ENCODE measurements at regions not wholly inside any gene's neighbourhood (a gene's known extent, or its start where the extent isn't known, plus 50 kb on each side); places are given as distances from the start of the nearest gene placed in this dataset.

DNA sequence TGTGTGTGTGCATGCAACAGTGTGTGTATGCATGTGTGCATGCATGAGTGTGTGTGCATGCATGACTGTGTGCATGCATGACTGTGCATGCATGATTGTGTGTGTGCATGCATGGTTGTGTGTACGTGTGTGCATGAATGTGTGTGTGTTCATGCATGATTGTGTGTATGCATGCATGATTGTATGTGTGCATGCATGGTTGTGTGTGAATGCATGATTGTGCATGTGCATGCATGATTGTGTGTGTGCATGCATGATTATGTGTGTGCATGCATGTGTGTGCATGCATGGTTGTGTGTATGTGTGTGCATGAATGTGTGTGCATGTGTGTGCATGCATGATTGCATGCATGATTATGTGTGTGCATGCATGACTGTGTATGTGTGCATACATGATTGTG is 1052.0 kb downstream of the TBC1D22A start:
- no peaks in the 10 kb centered on the region for H3K4me1 ChIP-seq (ENCODE audit: insufficient read depth, low read length)
- H3K9me3 ChIP-seq (ENCODE audit: insufficient read depth, low read depth, low read length), result 0 out of 2 replicates have a peak, but pooled peaks cover 9% of the 10 kb centered on the region
- no peak overlapping the region for H3K27ac ChIP-seq (ENCODE audit: low read length)
- no peaks in the 10 kb centered on the region for H3K27me3 ChIP-seq (ENCODE audit: insufficient read depth, low read length)
- no peaks in the 10 kb centered on the region for H3K36me3 ChIP-seq (ENCODE audit: insufficient read depth, low read depth, low read length)
- no peak overlapping the region for H3K4me3 ChIP-seq (ENCODE audit: low read length)
- no peak overlapping the region for H3K9ac ChIP-seq (ENCODE audit: low read depth, low read length)

DNA sequence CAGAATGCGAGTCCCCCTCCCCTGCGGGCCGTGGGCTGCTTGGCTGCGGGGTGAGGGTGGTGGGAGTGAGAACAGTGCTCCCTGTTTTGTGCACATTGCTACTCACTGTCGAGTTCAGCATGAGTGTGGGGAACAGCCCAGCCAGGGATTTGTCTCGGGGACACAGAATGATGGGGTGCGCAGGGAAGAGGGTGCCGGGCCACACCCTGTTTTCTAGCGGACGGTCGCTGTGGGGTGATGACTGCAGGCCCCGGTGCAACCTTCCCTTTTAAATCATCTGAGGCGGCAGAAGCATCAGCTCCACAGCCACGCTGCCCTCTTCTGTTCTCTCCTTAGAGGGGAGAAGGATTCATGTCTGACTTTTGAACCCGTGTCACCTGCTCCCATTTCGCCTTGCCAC is 1051.2 kb downstream of the TBC1D22A start:
- Histone ChIP-seq H3K9ac (ENCODE audit: low read depth, low read length) (no peak overlapping the region), H3K27me3 (ENCODE audit: insufficient read depth, low read length) (no peaks in the 10 kb centered on the region), H3K27ac (ENCODE audit: low read length) (no peak overlapping the region), H3K36me3 (ENCODE audit: insufficient read depth, low read depth, low read length) (no peaks in the 10 kb centered on the region), H3K4me1 (ENCODE audit: insufficient read depth, low read length) (no peaks in the 10 kb centered on the region), H3K9me3 (ENCODE audit: insufficient read depth, low read depth, low read length) (0 out of 2 replicates have a peak, but pooled peaks cover 9% of the 10 kb centered on the region), H3K4me3 (ENCODE audit: low read length) (no peak overlapping the region)

DNA sequence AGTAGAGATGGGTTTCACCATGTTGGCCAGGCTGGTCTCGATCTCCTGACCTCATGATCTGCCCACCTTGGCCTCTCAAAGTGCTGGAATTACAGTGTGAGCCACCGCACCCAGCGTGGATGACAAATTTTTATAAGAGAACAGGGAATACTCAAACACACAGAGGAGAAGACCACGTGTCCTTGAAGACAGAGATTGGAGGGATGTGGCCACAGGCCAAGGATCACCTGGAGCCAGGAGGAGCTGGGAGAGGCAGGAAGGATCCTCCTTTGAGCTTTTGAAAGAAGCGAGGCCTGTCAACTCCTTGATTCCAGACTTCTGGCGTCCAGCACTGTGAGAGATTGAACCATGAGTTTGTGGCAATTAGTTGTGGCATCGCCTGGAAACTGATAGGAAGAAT is 1049.5 kb downstream of the TBC1D22A start:
- no peaks in the 10 kb centered on the region for H3K36me3 ChIP-seq (ENCODE audit: insufficient read depth, low read depth, low read length)
- H3K9me3 ChIP-seq (ENCODE audit: insufficient read depth, low read depth, low read length), result 0 out of 2 replicates have a peak, but pooled peaks cover under 1% of the 10 kb centered on the region
- H3K27me3 ChIP-seq (ENCODE audit: insufficient read depth, low read length), result no peaks in the 10 kb centered on the region
- H3K4me3 ChIP-seq (ENCODE audit: low read length), result no peak overlapping the region
- peaks cover 9% of the 10 kb centered on the region; the same call in 1 of the 2 replicates for H3K4me1 ChIP-seq (ENCODE audit: insufficient read depth, low read length)
- H3K27ac ChIP-seq (ENCODE audit: low read length), result no peak overlapping the region
- no peak overlapping the region for H3K9ac ChIP-seq (ENCODE audit: low read depth, low read length)

DNA sequence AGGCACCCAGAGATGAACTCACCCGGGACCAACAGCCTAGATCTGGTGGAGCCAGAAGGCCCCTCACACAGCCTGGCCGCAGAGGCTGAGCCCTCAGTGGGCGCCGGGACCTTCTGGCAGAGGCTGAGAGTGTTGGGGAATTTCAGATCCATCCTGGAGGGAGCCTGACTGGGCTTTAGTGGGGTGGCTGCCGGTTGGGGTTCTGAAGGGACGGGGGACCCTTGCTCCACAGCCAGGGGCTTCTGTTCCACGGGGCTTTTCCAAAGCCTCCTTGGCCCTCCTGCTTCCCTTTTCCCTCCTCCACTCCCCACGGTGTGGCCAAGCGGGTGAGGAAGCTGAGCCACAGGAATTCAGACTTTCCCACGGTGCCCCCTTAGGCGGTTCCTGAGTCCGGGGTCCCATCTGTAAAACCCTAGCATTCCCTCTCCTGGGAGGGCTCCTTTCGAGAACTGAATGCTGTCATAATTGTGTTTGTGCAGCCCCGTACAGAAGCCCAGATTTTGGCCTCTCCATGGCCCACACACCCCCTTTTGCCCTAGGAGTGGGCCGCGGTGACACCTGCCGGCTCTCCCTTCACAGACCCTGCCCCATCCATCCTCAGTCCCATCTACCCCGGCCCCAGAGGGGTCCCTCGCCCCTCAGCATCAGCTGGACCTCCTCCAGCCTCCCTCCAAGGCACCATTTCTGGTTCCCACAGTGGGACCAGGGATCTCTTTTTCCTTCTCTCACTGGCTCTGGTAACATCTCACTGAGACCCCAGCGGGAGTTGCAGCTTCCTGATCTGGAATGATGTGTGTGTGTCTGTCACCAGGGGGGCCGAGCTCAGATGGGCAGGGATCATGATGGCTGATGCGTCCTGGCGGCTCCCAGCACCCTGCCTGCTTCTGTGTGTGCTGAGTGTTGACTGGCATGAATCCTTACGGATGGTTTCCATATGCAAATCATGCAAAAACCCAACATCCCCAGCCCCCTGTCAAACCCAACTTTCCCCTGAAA is 1048.4 kb downstream of the TBC1D22A start:
- no peak overlapping the region for H3K9ac ChIP-seq (ENCODE audit: low read depth, low read length)
- H3K36me3 ChIP-seq (ENCODE audit: insufficient read depth, low read depth, low read length), result no peaks in the 10 kb centered on the region

DNA sequence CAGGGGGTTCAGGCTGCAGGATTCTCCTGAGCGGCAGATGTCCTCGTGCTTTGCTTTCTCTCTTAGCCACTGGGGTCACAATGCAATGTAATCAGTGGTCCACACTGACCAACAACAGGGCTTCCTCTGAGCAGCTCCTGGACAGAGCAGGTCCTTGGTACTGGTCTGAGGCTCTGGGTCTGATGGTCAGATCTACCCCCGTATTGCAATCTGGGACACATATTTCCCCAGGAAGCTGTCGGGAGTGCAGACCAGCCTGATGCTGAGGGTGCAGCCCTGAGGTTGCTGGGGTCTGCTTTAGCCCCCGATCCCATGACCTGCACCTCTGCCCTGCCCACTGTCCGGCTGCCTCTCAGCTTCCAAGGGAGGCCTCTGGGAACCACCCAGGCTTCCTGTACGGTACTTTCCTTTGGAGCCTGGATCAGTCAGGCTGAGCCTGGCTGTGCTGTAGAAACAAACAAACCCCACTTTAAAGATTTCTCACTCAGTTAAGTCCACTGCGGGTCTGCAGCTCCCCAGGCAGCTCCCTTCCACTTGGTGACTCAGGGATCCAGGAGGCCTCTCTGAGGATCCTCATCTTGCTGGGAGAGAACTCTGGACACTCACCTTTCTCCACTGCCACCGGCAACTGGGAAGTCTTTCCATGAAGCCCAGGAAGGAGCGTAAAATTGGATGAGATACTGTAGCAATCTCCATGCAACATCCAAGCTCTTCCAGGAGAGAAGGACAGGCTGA is 1046.6 kb downstream of the TBC1D22A start:
- H3K4me1 ChIP-seq (ENCODE audit: insufficient read depth, low read length), result peaks cover 9% of the 10 kb centered on the region; the same call in 1 of the 2 replicates

More for the DNA sequence above, 1048.4 kb downstream of the TBC1D22A start:
- Histone ChIP-seq H3K9me3 (ENCODE audit: insufficient read depth, low read depth, low read length) (no peaks in the 10 kb centered on the region), H3K27ac (ENCODE audit: low read length) (no peak overlapping the region), H3K4me3 (ENCODE audit: low read length) (no peak overlapping the region), H3K27me3 (ENCODE audit: insufficient read depth, low read length) (no peaks in the 10 kb centered on the region), H3K4me1 (ENCODE audit: insufficient read depth, low read length) (peaks cover 9% of the 10 kb centered on the region; the same call in 1 of the 2 replicates)

DNA sequence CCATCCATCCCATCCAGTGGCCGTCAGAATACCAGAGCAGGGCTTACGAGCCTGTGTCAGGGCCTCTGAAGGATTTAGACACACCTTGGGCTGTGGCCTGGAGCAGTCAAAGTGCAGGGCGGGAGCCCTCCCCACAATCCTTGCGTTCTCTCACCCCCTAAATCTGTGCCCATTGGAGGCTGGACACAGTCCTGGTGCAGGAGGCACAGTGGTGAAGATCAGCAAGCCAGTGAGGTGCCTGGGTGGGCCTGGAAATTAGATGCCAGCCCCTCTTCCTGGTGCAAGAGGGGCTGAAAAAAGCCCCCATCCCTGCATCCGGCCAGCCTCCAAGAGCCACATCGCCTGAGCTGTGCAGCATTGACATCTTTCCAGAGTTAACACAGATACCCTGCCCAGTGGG is 1045.8 kb downstream of the TBC1D22A start:
- H3K9me3 ChIP-seq (ENCODE audit: insufficient read depth, low read depth, low read length), result no peaks in the 10 kb centered on the region
- peaks cover 9% of the 10 kb centered on the region; the same call in 1 of the 2 replicates for H3K4me1 ChIP-seq (ENCODE audit: insufficient read depth, low read length)
- no peak overlapping the region for H3K27ac ChIP-seq (ENCODE audit: low read length)
- no peaks in the 10 kb centered on the region for H3K36me3 ChIP-seq (ENCODE audit: insufficient read depth, low read depth, low read length)
- no peak overlapping the region for H3K4me3 ChIP-seq (ENCODE audit: low read length)
- no peak overlapping the region for H3K9ac ChIP-seq (ENCODE audit: low read depth, low read length)
- H3K27me3 ChIP-seq (ENCODE audit: insufficient read depth, low read length), result no peaks in the 10 kb centered on the region

More for the DNA sequence above, 1046.6 kb downstream of the TBC1D22A start:
- Histone ChIP-seq H3K27me3 (ENCODE audit: insufficient read depth, low read length) (no peaks in the 10 kb centered on the region), H3K36me3 (ENCODE audit: insufficient read depth, low read depth, low read length) (no peaks in the 10 kb centered on the region), H3K27ac (ENCODE audit: low read length) (no peak overlapping the region), H3K9ac (ENCODE audit: low read depth, low read length) (no peak overlapping the region), H3K4me3 (ENCODE audit: low read length) (no peak overlapping the region), H3K9me3 (ENCODE audit: insufficient read depth, low read depth, low read length) (no peaks in the 10 kb centered on the region)

DNA sequence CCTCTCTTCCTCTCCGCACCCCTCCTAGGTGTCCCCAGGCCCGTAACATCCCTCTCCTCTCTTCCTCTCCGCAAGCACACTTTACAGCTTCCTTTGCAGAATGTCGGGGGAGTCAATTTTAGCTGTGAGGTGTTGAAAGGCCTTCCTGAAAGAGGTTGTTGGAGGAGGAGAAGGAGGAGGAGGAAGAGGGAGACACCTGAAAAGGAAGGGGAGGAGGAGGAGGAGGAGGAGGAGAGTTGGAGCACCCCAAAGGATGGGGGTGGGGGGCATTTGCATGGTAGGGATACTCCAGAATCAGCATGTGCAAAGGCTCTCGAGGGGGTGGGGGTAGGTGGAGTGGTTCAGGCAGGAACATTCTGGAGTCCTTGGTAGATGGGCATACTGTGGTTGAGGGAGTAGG is 1045.1 kb downstream of the TBC1D22A start:
- no peak overlapping the region for H3K27ac ChIP-seq (ENCODE audit: low read length)
- H3K4me3 ChIP-seq (ENCODE audit: low read length), result no peak overlapping the region
- peaks cover 9% of the 10 kb centered on the region; the same call in 1 of the 2 replicates for H3K4me1 ChIP-seq (ENCODE audit: insufficient read depth, low read length)
- no peaks in the 10 kb centered on the region for H3K9me3 ChIP-seq (ENCODE audit: insufficient read depth, low read depth, low read length)
- no peaks in the 10 kb centered on the region for H3K27me3 ChIP-seq (ENCODE audit: insufficient read depth, low read length)
- no peaks in the 10 kb centered on the region for H3K36me3 ChIP-seq (ENCODE audit: insufficient read depth, low read depth, low read length)
- H3K9ac ChIP-seq (ENCODE audit: low read depth, low read length), result no peak overlapping the region

DNA sequence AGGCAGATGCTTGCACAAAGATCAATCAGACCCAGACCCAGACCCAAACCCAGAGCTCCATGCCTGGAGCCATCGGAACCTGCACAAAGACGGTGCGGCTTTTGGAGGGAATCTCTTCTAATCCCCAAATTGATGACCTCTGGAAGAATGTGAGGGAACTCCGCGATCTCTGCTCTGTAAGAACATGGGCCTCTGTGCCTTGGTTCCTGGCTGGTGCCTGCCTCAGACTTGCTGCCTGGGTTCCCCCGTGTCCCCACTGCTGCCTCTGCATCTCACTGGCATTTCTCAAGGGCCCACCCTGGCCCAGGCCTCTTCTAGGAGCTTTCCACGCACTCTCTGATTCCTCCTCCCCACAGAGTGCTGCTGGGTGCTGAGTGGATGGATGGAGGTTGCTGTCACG is 1044.4 kb downstream of the TBC1D22A start:
- Histone ChIP-seq H3K4me3 (ENCODE audit: low read length) (no peak overlapping the region), H3K36me3 (ENCODE audit: insufficient read depth, low read depth, low read length) (no peaks in the 10 kb centered on the region), H3K4me1 (ENCODE audit: insufficient read depth, low read length) (peaks cover 9% of the 10 kb centered on the region; the same call in 1 of the 2 replicates), H3K27me3 (ENCODE audit: insufficient read depth, low read length) (no peaks in the 10 kb centered on the region), H3K27ac (ENCODE audit: low read length) (no peak overlapping the region), H3K9me3 (ENCODE audit: insufficient read depth, low read depth, low read length) (no peaks in the 10 kb centered on the region), H3K9ac (ENCODE audit: low read depth, low read length) (no peak overlapping the region)

DNA sequence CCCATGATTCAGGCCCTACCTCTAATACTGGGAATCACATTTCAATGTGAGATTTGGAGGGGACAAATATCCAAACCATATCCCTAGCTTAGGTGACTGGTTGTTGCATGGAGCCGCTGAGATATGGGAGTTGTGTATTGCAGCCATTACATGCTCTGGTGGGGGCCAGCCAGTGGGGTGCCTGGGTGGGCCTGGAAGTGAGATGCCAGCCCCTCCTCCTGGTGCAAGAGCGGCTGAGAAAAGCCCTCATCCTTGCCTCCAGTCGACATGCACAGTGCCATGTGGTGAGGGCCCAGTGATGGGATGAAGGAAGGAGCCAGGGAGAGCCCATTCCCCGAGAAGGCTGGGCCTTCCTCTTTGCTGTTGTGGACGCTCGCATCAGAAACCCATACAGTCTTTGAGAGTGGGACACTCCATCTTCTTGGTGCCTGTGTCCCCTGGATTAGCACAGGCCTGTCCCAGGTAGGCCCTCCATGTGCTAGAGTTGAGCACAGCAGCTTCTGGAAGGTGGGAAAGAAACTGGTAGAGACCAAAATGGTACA is 1043.0 kb downstream of the TBC1D22A start:
- Histone ChIP-seq H3K9ac (ENCODE audit: low read depth, low read length) (no peak overlapping the region), H3K27ac (ENCODE audit: low read length) (no peak overlapping the region), H3K4me3 (ENCODE audit: low read length) (no peak overlapping the region), H3K4me1 (ENCODE audit: insufficient read depth, low read length) (peaks cover 9% of the 10 kb centered on the region; the same call in 1 of the 2 replicates), H3K36me3 (ENCODE audit: insufficient read depth, low read depth, low read length) (no peaks in the 10 kb centered on the region), H3K9me3 (ENCODE audit: insufficient read depth, low read depth, low read length) (no peaks in the 10 kb centered on the region), H3K27me3 (ENCODE audit: insufficient read depth, low read length) (no peaks in the 10 kb centered on the region)

DNA sequence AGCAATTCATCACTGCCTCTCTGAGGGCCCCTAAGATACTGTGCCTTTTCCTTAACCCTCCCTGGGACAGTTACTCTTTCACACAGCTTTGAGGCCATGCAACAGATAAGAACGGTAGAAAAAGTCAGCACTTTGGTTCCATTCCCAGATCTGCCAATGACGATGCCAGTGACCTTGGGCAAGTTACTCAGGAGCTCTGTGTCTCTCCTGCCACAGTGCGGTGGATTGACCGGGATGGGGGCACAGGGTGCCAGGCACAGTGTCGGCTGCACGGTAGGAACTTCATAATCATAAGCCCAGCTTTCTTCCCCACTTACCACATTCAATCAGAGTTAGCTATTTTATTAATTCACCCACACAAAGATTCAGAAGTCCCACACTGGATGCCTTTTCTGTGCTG is 1041.8 kb downstream of the TBC1D22A start:
- H3K9me3 ChIP-seq (ENCODE audit: insufficient read depth, low read depth, low read length), result no peaks in the 10 kb centered on the region
- H3K27me3 ChIP-seq (ENCODE audit: insufficient read depth, low read length), result no peaks in the 10 kb centered on the region
- peaks cover 9% of the 10 kb centered on the region; the same call in 1 of the 2 replicates for H3K4me1 ChIP-seq (ENCODE audit: insufficient read depth, low read length)
- H3K36me3 ChIP-seq (ENCODE audit: insufficient read depth, low read depth, low read length), result no peaks in the 10 kb centered on the region
- H3K27ac ChIP-seq (ENCODE audit: low read length), result no peak overlapping the region
- H3K9ac ChIP-seq (ENCODE audit: low read depth, low read length), result no peak overlapping the region
- H3K4me3 ChIP-seq (ENCODE audit: low read length), result no peak overlapping the region

DNA sequence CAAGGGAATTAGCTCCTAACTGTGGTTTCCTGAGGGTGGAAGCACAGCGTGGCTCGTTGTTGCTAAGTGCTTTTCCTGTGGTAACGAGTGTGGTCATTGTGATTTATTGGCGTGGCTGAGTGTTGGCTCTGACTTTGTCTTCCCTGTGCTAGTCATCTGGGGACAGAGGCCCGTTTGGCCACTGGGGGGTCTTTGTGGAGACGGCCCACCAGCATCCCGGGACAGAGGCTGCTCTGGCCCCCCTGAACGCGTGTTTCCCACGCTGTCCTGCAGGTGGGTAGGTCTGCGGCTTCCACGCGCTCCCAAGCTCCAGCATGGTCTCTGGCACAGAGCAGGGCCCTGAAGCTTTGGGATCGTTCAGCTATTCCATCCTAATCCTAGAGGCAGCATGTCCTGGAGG is 1040.0 kb downstream of the TBC1D22A start:
- Histone ChIP-seq H3K9me3 (ENCODE audit: insufficient read depth, low read depth, low read length) (no peaks in the 10 kb centered on the region), H3K9ac (ENCODE audit: low read depth, low read length) (no peak overlapping the region), H3K4me3 (ENCODE audit: low read length) (no peak overlapping the region), H3K27me3 (ENCODE audit: insufficient read depth, low read length) (no peaks in the 10 kb centered on the region), H3K4me1 (ENCODE audit: insufficient read depth, low read length) (peaks cover 1% of the 10 kb centered on the region; the same call in 1 of the 2 replicates), H3K27ac (ENCODE audit: low read length) (no peak overlapping the region), H3K36me3 (ENCODE audit: insufficient read depth, low read depth, low read length) (no peaks in the 10 kb centered on the region)

Measured in iPS-20b (cell line).